GM10248 (cell line): ENCODE measurements at regions not wholly inside any gene's neighbourhood (a gene's known extent, or its start where the extent isn't known, plus 50 kb on each side); places are given as distances from the start of the nearest gene placed in this dataset.

Experiments used
- CTCF ChIA-PET: fragments of 300-600 bp; sonication (Branson Sonifier 250); formaldehyde crosslinking; extraction: SDS; loops from one replicate; lab custom pipeline; 2021; ENCODE audit warnings: antibody characterized with exemption; lab: Yijun Ruan, JAX
- POLR2A ChIA-PET: fragments of 350-650 bp; sonication (Branson Sonifier 250); formaldehyde crosslinking; extraction: SDS; loops from one replicate; lab custom pipeline; 2020; ENCODE audit warnings: antibody characterized with exemption; lab: Yijun Ruan, JAX
- DNase-seq: peaks from one replicate; pipeline ENCODE4 v3.0.0; 2012; ENCODE audit errors: extremely low spot score
- TF ChIP-seq, protein P1 (sequence below): IDR thresholded peaks from 2 replicates; pipeline ENCODE4 v1.5.1; 2012; ENCODE audit warnings: mild to moderate bottlenecking, low read depth; ENCODE audit errors: extremely low read depth, missing control alignments, control extremely low read depth

DNA sequence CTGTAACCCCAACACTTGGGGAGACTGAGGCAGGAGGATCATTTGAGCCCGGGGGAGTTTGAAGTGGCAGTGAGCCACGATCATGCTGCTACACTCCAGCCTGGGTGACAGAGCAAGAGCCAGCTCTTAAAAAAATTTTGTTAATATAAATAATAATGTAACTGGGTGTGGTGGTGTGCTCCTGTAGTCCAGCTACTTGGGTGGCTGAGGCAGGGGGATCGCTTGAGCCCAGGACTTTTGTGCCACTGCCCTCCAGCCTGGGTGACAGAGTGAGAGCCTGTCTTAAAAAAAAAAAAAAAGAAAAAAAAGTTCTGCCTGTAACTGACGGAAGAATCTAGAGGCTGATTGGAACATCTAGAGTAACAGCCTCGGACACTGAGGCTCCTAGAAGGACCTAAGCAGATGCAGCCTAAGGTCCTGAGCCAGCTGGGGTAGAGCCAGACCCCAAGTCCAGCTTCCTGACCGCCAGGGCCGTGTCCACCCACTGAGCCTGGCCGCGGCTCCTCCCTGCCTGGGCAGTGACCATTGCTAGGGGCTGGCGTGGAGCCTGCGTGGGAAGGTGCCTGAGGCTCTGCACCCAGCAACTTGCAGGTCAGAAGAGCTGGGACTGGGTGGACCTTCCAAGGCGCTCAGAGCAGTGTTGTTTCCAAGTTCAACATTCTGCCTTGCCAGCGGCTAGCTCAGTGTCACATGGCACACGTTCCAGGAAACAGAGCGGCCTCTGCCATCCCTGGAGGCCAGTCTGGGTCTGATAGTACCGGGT lies 209.4 kb upstream of the CIBAR2 start:
- DNase-seq, result no peak
- ChIA-PET CTCF (interaction anchor here (1.8 kb wide), 1 partner anchor 24 kb away, joined by 5 read pairs; no protein-coding TSS in a partner anchor), POLR2A (interaction anchor here (0.7 kb wide), 1 partner anchor 28 kb away, joined by 3 read pairs; no protein-coding TSS in a partner anchor)
- TF ChIP-seq, protein P1, sequence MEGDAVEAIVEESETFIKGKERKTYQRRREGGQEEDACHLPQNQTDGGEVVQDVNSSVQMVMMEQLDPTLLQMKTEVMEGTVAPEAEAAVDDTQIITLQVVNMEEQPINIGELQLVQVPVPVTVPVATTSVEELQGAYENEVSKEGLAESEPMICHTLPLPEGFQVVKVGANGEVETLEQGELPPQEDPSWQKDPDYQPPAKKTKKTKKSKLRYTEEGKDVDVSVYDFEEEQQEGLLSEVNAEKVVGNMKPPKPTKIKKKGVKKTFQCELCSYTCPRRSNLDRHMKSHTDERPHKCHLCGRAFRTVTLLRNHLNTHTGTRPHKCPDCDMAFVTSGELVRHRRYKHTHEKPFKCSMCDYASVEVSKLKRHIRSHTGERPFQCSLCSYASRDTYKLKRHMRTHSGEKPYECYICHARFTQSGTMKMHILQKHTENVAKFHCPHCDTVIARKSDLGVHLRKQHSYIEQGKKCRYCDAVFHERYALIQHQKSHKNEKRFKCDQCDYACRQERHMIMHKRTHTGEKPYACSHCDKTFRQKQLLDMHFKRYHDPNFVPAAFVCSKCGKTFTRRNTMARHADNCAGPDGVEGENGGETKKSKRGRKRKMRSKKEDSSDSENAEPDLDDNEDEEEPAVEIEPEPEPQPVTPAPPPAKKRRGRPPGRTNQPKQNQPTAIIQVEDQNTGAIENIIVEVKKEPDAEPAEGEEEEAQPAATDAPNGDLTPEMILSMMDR, result no peak

DNA sequence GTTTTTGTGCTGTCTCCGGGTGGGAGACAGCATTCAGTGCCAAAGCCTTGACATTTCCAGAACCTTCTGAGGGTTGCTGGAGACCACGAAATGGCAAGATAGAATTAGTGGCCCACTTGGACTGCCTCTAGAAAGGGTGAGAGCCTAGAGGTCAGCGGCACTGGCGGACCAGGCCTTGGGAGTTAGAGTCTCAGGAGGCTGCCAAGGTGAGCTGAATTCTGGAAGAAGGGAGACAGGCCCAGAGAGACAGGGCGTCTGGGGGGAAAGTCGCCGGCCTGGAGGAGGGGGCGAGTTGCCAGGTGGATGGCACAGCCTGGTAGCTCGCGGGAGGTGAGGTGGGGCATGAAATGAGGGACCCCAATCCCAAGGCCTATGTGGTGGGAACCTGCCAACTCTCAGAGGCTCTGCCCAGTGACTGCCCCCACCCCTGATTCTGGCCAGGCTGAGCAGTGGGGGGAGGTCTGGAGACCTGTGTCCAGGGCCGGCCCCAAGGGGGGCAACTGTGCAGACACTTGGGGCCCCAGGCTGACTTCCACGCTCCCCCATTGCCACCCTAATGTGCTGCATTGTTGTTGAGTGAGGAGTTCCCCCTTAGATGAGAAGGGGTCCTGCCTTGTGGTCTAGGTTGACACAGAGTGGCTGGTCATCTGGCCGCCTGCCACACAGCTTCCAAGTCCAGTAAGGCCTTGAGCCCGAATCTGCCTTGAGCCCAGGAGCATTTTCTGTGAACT lies 211.1 kb upstream of the CIBAR2 start:
- POLR2A ChIA-PET, result no interaction called here
- TF ChIP-seq, protein P1, result no peak
- DNase-seq, result no peak
- CTCF ChIA-PET, result no interaction called here

DNA sequence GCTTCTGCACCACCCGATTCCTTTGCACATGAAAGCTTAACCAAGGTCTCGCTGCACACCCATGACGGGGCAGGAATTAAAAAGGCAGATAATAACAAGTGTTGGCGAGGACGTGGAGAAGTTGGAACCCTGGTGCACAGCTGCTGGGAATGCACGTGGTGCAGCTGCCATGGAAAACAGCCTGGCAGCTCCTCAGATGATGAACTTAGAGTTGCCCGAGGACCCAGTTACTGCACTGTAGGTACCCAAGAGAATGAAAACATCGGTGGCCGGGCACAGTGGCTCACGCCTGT lies 211.6 kb upstream of the CIBAR2 start:
- no peak for DNase-seq
- CTCF ChIA-PET, result interaction anchor here (0.6 kb wide), 1 partner anchor 61 kb away, joined by 3 read pairs; no protein-coding TSS in a partner anchor
- POLR2A ChIA-PET, result no interaction called here
- TF ChIP-seq, protein P1, result no peak

DNA sequence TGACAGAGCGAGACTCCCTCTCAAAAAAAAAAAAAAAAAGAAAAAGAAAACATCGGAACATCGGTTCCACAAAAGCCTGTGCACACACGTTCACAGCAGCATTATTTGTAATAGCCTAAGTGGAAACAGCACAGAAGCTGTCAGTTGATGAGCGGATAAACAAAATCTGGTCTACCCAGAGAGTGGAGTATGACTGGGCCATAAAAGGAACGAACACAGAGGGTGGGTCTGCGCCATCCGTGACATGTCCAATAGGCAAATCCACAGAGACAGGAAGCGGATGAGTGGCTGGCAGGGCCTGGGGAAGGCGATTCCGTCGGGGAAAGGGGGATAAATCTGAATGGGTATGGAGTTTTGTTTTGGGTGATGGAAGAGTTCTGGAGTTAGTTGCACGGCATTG lies 212.2 kb upstream of the CIBAR2 start:
- TF ChIP-seq, protein P1, result no peak
- POLR2A ChIA-PET, result no interaction called here
- DNase-seq, result no peak
- CTCF ChIA-PET, result interaction anchor here (0.6 to 1.4 kb wide), 2 partner anchors 62 to 210 kb away, joined by 3 read pairs; no protein-coding TSS in a partner anchor

DNA sequence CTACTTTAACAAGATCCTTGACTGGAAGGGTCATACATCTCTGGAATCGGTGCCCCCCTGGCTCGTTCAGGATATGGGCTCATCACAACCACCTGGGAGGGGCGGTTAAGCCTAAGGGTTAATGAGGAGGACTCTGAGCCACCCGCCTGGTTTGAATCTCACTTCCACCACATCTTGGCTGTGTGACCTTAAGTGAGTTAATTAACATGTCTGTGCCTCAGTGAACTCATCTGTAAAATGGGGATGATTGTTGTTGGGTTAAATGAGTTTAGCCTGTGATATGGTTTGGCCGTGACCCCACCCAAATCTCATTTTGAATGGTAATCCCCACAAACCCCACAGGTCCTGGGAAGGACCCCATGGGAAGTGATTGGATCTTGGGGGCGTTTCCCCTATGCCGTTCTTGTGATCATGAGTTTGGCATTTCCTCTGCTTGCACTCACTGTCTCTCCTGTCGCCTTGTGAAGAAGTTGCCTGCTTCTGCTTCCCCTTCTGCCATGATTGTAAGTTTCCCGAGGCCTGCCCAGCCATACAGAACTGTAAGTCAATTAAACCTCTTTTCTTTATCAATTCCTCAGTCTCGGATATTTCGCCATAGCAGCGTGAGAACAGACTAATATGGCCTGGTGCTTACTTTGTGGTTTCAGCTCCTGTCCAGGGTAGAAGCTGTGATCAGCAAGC lies 214.0 kb upstream of the CIBAR2 start:
- CTCF ChIA-PET, result interaction anchor here (1.0 to 1.1 kb wide), 2 partner anchors 19 to 51 kb away, joined by 3 read pairs; no protein-coding TSS in a partner anchor
- TF ChIP-seq, protein P1, result no peak
- POLR2A ChIA-PET, result no interaction called here
- no peak for DNase-seq

DNA sequence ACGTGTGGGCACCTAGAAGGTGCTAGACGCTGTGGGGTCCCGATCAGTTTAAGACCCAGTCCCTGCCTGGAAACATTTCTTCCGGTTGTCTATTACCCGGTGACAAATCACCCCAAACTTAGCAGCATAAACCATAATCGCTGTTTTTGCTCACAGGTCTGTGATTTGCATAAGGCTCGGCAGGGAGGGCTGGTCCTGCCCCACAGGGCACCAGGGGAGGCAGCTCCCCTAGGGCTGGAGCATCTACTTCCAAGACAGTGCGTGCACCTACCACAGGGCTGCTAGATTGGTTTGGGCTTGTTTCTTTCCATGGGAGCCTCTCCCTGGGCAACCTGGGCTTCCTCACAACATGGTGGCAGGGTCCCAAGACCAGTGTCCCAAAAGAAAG lies 214.5 kb upstream of the CIBAR2 start:
- ChIA-PET CTCF (interaction anchor here (1.0 kb wide), 1 partner anchor 51 kb away, joined by 3 read pairs; no protein-coding TSS in a partner anchor), POLR2A (no interaction called here)
- no peak for DNase-seq
- TF ChIP-seq, protein P1, result no peak
